CD4-positive, alpha-beta T cell treated with Interleukin-2 at 100 ng/mL for 4 hours (primary cell): ENCODE measurements at regions not wholly inside any gene's neighbourhood (a gene's known extent, or its start where the extent isn't known, plus 50 kb on each side); places are given as distances from the start of the nearest gene placed in this dataset.

Experiments used
- DNase-seq: peaks from one replicate; pipeline ENCODE4 v3.0.0-alpha.2; 2020; ENCODE audit warnings: low spot score

DNA sequence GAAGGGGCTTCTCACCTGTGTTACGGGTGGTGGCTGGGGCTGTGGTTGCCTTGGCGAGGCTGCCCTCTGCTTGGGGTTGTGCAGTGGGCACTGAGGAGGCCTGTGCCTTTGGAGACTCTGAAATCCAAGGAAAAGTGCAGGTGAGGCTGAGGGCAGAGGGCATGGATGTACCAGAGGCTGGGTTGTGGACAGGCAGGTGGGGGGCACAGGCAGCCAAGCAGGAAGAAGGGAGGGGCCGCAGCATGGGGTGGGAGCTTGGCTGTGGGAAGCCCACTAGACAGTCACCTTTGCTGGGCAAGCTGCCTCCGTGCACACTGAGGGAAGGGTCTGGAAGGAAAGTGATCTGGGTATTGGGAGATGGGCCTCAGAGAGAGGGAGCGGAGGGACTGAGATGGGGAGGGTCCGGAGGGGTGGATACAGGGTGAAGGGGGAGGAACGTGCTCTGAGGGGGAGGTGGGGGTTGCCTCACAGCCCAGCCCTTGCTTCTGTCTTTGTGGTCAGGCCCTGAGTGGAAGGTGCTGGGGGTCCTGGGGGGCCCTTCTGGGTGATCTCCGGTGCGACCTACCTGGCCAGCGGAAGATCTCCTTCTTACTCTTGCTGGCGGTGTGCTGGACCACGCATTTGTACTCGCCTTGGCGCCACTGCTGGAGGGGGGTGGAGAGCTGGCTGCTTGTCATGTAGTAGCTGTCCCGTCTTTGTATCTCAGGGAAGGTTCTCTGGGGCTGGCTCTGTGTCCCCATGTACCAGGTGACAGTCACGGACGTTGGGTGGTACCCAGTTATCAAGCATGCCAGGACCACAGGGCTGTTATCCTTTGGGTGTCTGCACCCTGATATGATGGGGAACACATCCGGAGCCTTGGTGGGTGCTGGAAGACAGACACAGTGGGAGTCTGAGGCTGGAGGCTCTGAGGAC lies 318.7 kb downstream of the TMEM121 start:
- no peak for DNase-seq

DNA sequence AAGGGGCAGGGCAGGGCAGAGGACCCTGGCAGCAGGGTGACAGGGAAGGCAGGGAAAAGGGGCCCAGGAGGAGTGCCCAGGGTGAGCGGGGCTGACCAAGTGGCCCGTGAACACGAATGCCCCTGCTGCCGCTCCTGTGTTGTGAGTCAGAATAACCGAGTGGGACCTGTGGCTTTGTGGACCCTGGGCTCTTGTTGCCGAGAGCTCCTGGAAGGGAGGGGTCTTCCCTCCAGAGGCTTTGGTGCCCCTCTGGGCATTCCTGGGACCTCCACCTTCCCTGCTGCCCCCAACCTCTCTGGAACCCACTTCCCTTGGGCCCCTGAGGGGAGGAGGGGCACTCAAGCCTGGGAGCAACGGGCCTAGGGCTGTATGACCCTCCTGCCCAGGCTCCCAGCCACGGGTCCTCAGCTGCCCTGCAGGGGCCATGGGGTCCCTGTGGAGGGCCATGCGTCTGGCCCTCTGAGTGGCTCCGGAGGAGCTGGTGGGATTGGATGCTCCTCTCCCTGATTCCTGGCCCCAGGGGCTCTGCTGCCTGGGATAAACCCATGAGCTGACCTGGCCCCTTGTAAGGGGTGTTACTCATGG lies 319.4 kb downstream of the TMEM121 start:
- no peak for DNase-seq

DNA sequence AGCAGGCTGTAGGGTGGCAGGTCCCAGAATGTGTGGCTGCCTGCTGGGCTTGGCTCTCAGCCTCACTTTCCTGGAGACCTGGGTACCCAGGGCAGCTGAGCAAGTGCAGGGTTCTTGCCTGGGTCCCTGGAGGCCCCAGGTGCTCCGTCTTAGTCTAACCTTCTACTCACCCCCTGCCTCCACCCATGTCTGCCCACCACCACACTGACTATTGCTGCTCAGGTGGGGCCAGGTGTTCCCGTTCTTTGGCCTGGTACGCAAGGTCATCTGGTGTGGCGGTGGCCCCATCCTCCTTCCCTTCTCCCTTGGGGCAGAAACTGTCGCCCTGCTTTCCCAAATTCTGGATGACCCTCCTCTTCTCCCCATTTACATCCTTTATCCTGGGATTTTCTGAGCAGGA lies 319.9 kb downstream of the TMEM121 start:
- DNase-seq = no peak

DNA sequence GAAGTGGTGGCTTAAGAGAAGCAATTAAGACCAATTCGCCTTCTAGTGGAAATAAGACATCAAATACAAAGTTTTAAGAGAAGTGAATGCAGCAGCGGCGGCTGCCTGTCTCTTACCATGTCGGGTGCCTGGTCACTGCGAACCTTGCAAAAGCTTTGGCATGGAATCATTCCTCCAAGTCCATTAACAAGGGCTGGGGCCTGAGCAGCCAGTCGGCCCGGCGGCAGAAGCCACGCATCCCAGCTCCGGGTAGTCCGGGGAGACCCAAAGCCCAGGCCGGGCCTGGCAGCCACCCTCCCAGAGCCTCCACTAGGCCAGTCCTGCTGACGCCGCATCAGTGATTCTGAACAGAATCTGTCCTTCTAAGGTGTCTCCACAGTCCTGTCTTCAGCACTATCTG lies 321.0 kb downstream of the TMEM121 start:
- no peak for DNase-seq

DNA sequence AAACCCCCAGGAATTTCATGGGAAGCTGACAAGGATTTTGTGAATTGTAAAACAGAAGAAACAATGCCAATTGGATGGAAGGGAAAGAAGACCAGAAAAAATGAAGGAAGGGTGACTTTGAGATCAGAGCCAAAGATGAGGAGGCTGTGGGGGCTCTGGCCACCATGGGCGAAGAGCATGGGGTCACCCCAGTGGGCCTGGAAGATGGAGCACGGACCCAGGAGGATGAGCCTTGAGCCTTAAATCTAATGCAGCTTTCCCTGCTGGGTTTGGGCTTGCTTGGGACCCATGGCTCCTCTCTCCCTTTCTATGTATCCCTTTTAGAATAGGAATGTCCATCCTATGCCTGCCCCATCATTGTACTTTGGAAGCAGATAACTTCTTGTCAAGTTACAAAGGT lies 322.2 kb downstream of the TMEM121 start:
- DNase-seq = no peak

DNA sequence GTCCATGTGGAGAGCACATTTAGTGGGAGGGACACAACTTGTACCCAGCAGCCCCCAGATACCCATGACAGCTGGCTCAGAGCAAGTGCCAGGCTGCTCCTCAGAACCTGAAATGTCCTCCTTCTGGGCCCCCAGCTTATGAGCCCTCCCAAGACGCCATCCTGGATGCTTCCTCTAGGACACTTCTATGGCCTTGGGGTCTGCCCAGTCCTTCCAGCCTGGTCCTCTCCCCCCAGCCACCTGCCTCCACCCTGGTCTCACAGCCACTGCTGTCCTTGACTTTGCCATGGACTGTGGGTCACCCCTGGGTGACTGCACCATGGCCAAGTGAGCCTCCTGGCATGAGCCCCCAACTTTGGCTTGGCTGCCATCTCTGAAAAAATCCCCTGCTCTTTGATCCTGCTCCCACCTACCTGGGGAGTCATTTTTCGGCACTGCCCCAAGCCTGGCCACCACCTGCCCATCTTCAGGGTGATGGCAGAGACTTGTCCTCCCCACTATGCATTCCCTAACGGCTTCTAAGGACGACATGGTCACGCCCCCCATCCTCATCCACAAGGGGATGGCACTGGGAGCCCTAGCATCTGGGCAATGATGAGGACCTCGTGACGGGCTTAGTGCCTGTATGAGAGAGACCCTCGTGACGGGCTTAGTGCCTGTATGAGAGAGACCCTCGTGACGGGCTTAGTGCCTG lies 323.7 kb downstream of the TMEM121 start:
- DNase-seq = no peak

DNA sequence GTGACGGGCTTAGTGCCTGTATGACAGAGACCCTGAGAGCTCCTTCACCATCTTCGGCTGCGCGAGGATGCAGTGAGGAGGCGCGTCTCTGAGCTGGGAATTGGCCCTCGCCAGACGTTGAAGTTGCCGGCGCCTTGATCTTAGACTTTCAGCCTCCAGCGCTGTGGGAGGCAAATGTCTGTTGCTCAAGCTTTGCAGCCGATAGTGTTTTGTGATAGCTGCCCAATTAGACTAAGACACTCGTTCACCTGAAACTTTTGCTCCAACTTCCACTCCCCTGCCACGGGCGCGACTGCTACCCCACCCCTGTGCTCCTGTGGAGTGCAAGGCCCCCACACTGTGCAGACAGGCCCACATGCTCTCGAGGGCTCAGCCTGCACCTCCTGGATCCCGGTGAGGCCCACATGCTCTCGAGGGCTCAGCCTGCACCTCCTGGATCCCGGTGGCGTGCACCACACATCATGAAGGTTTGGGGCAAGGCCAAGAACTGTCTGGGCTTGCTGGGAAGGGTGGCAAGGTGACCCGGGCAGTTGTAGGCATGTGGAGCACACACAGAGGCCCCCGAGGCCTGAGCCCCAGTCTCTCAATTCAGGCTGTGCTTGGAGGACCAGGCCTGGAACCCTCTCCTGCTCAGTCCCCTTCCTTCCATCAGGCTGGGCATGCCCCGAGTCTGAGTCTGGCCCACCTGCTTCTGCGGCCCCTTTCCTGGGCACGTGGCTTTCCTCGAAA lies 324.6 kb downstream of the TMEM121 start:
- DNase-seq = no peak

DNA sequence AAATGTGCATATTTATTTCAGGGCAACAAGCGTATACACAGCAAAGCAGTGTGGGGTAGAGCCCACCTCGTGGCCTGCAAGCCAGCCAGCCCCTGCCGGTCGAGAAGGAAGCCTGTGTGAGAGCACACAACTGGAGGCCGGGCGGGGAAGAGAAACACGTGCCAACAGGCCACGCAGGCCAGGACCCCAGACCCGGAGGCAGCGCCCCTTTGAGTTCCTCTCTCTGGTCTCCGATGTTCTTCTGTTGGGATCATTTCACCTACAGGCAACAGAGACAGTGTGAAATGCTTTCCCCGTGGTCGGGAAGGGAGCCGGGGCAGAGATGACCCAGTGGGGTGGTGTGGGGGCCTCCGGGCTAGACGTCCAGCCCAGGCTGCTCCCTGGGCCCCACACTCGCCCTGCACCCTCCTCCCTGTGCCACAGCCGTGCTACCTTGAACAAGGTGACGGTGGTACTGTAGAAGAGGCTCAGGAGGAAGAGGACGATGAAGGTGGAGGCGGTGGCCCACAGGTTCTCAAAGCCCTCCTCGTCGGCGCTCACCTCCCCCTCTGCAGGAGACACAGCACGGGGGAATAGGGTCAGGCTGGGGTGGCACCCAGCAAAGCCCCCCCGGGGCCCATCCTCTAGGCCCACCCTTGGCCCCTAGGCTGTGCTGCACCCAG lies 325.5 kb downstream of the TMEM121 start:
- DNase-seq = no peak

DNA sequence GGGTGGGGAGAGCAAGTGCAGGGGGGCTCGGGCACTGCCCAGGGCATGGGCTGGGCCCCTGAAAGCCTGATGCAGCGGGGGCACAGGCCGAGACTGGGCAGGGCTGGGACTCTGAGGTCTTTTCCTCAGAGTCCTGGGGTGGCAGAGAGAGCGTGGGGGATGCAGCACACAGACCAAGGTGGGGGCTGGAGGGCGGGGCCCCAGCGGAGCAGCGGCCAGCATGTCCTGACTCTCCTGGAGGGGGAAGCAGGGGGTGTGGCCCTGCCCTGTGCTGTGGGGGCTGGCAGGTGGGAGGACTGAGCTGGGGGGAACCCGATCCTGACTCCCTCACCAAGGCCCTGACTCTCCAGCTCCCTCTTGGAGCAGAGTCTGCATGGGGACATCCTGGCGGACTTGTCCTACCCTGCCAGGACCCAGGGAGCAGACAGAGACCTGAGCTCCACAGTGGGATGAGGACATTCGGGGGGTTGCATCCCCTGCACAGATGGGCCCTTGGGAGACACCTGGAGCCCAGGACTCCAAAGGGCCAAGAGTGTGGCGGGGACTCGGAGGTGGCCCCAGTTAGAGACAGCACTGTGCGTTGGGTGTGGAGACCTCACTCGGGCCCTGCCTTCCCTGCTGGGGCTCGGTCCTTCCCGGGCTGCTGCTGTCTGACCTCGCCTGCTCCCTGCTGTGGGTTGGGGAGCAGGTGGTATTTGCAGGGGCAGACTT lies 326.1 kb downstream of the TMEM121 start:
- DNase-seq = no peak

DNA sequence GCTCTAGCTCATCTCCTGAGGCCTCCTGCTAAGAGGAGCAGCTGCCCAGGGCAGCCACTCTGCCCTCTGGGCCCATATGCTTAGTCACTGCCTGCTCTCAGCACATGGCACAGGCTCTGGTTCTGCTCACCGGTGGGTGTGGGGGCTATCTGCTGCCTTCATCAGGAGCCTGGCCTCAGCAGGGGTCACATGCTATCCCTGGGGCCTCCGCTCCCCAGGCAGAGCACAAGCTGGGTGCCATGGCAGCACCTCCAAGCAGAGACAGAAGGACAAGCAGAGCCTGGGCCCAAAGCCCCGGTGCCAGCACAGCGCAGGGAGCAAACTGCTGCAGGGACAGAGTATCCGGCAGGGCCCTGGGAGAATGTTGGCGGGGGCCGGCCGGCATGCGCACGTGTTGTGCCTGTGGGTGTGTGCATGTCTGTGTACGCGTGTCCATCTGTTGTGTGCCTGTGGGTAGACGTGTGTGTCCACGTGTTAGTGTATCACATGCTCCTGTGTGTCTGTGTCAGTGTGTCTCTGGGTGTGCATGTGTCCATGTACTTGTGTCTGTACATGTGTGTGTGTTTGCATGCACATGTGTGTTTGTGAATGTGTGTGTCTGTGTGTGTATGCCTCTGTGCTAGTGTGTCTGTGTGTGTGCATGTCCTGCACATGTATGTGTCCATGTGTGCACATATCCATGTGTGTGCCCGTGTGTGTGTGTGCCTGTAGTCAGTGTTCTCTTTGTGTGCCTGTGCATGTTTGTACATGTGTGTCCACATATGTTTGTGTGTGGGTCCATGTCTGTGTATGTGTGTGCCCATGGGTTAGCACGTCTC lies 326.9 kb downstream of the TMEM121 start:
- DNase-seq = no peak

DNA sequence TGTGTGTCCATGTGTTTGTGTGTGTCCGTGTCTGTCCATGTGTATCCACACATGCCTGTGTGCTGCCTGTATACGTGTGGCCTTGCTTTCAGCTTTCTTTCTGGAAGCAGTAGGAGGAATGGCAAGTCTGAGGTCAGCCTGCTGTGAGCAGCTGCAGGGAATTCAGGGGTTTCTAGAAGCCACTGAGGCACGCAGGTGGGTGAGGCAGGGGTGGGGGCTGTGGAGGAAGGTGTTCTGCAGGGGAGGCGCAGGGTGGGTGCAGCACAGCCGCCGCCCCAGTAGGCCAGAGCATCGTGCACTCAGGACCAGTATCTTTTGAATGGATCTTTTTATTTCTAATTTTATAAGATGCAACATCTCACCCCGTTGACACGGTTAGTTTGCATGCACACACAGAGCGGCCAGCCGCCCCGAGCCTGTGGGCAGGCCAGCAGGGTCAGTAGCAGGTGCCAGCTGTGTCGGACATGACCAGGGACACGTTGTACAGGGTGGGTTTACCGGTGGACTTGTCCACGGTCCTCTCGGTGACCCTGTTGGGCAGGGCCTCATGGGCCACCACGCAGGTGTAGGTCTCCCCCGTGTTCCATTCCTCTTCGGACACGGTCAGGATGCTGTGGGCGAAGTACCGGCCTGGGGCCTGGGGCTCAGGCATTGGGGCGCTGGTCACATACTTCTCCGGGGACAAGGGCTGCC lies 327.7 kb downstream of the TMEM121 start:
- no peak for DNase-seq

DNA sequence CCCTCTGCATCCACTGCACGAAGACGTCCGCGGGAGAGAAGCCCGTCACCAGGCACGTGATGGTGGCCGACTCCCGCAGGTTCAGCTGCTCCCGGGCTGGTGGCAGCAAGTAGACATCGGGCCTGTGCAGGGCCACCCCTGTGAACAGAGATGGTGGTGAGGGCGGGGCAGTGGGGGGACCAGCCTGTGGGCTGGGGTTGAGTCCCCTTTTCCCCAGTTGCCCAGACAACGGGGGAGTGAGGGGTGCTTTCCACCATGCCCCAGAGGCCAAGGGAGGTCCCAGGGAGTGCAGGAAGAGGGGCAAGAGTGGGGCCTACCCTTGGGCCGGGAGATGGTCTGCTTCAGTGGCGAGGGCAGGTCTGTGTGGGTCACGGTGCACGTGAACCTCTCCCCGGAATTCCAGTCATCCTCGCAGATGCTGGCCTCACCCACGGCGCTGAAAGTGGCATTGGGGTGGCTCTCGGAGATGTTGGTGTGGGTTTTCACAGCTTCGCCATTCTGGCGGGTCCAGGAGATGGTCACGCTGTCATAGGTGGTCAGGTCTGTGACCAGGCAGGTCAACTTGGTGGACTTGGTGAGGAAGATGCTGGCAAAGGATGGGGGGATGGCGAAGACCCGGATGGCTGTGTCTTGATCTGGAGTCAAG lies 328.3 kb downstream of the TMEM121 start:
- no peak for DNase-seq

DNA sequence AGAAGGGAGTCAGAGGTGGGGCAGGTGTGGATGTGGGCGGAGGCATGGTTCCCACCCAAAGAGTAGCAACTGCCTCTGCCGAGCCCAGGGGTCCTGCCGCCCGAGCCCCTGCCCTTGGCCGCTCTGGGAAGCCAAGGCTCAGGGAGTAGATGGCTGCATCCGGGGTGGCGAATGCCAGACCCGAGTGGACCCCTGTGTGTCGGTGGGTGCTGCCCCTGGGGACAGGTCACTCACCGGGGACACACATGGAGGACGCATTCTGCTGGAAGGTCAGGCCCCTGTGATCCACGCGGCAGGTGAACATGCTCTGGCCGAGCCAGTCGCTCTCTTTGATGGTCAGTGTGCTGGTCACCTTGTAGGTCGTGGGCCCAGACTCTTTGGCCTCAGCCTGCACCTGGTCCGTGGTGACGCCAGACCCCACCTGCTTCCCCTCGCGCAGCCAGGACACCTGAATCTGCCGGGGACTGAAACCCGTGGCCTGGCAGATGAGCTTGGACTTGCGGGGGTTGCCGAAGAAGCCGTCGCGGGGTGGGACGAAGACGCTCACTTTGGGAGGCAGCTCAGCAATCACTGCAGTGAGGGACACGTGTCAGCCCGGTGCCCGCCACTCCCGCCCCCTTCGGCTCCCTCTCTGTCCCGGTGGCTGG lies 329.0 kb downstream of the TMEM121 start:
- no peak for DNase-seq

DNA sequence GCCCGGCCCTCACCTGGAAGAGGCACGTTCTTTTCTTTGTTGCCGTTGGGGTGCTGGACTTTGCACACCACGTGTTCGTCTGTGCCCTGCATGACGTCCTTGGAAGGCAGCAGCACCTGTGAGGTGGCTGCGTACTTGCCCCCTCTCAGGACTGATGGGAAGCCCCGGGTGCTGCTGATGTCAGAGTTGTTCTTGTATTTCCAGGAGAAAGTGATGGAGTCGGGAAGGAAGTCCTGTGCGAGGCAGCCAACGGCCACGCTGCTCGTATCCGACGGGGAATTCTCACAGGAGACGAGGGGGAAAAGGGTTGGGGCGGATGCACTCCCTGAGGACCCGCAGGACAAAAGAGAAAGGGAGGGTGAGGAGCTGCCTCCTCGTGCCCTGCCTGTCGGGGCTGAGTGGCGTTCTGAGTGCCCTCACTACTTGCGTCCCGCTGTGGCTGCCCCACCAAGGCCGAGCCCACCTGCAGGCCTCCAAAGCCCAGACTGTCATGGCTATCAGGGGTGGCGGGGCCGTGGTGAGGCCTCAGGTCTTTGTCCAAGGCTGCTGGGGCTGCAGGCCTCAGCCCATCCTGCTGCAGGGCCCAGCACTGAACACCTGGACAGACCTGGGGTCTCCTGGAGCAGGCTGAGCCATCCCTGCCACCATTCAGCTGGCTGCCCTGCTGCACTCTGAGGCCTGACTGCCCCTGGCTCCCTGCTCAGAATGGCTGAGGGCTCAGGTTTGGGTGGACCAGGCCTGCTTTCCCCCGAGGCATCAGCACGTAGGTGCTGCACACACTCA lies 329.7 kb downstream of the TMEM121 start:
- DNase-seq = no peak

DNA sequence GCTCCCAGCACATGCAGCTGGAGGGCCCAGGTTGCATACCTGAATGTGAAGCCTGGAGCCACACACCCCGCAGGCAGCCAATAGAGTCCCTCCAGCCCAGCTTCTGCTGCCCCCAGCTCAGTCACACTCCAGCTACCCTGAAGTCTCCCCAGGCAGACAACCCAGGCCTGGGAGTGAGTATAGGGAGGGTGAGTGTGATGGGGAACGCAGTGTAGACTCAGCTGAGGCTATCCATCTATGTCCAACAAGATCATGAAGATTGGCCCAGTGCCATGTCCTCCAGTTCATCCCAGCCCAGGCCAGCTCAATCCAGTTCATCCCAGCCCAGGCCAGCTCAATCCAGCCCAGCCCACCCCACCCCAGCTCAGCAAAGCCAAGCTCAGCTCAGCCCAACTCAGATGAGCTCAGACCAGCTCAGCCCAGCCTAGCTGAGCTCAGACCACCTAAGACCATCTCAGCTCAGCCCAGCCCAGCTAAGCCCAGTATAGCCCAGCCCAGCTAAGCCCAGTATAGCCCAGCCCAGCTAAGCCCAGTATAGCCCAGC lies 330.4 kb downstream of the TMEM121 start:
- no peak for DNase-seq

DNA sequence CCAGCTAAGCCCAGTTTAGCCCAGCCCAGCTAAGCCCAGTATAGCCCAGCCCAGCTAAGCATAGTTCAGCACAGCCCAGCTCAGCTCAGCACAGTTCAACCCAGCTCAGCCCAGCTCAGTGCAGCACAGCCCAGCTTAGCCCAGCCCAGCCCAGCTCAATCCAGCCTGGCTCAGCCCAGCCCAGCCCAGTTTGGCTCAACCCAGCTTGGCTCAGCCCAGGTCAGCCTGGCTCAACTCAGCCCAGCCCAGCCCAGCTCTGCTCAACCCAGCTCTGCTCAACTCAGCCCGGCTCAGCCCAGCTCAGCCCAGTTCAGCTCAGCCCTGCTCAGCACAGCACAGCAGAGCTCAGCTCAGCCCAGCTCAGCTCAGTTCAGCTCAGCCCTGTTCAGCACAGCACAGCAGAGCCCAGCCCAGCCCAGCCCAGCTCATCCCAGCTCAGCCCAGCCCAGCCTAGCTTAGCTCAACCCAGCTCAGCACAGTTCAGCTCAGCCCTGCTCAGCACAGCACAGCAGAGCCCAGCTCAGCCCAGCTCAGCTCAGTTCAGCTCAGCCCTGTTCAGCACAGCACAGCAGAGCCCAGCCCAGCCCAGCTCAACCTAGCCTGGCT lies 330.9 kb downstream of the TMEM121 start:
- peak; percentile 22 for DNase-seq
